GM12878 (cell line): ENCODE measurements at regions not wholly inside any gene's neighbourhood (a gene's known extent, or its start where the extent isn't known, plus 50 kb on each side); places are given as distances from the start of the nearest gene placed in this dataset.

Experiments
- ATAC-seq: fragments of 200-7000 bp; cut with Tn5 transposase; 3 replicates; pipeline ENCODE4 v1.9.1; 2020; ENCODE audit warnings: mild to moderate bottlenecking, moderate library complexity
- BruUV-seq: library from RNA; stranded (reverse); fragments of 400-500 nt; replicated peaks from 2 replicates; lab custom pipeline; 2021; lab: Mats Ljungman, UMichigan
- CTCF ChIA-PET: fragments of 300-600 bp; sonication (Branson Sonifier 250); formaldehyde crosslinking; extraction: SDS; loops from one replicate; lab custom pipeline; 2021; ENCODE audit warnings: inconsistent platforms; lab: Yijun Ruan, JAX
- POLR2A ChIA-PET: fragments of 350-600 bp; formaldehyde crosslinking; extraction: SDS; loops from one replicate; lab custom pipeline; 2021; ENCODE audit warnings: inconsistent platforms; lab: Charles Lee
- RAD21 ChIA-PET: fragments of 300-600 bp; sonication (Branson Sonifier 250); formaldehyde crosslinking; loops from one replicate; lab custom pipeline; 2023; ENCODE audit warnings: antibody characterized with exemption; ENCODE audit not compliant: unreplicated experiment; lab: Charles Lee
- SMC1A ChIA-PET: fragments of 300-600 bp; sonication (Branson Sonifier 250); formaldehyde crosslinking; loops from one replicate; lab custom pipeline; 2023; ENCODE audit not compliant: unreplicated experiment, uncharacterized antibody; lab: Charles Lee
- DNase-seq: peaks from one replicate; pipeline ENCODE4 v3.0.0-alpha.2; 2011; ENCODE audit warnings: low read depth, low spot score
- FAIRE-seq: peaks from 3 replicates; lab custom pipeline; 2011; peaks lifted over from hg19 to GRCh38; lab: Jason Lieb, UNC
- H2AFZ ChIP-seq: 2 replicates; pipeline ENCODE4 v1.6.0; 2011; ENCODE audit warnings: low read depth, low read length, control low read depth; ENCODE audit not compliant: control insufficient read depth
- H3K27ac ChIP-seq: 2 replicates; pipeline ENCODE4 v1.5.1; 2011; ENCODE audit warnings: control low read depth; ENCODE audit not compliant: control insufficient read depth, insufficient read depth
- H3K27me3 ChIP-seq, 2 experiments: replicated peaks in 1 of 2; 2 replicates each; pipeline versions ENCODE4 v1.6.0 to v1.6.1; 2011; ENCODE audit warnings: low read length in 1 of 2; ENCODE audit not compliant: control insufficient read depth in 2 of 2, insufficient read depth in 2 of 2
- H3K36me3 ChIP-seq, 2 experiments: 2 replicates each; pipeline ENCODE4 v1.5.1; 2011; ENCODE audit warnings: low read length in 1 of 2; ENCODE audit not compliant: control insufficient read depth in 2 of 2, insufficient read depth in 2 of 2
- H3K4me1 ChIP-seq: 2 replicates; pipeline ENCODE4 v1.6.1; 2011; ENCODE audit warnings: mild to moderate bottlenecking, low read length, moderate library complexity, mixed read lengths; ENCODE audit not compliant: control insufficient read depth, insufficient read depth
- H3K4me2 ChIP-seq: 2 replicates; pipeline ENCODE4 v1.6.0; 2011; ENCODE audit warnings: control low read depth; ENCODE audit not compliant: control insufficient read depth, insufficient read depth
- H3K4me3 ChIP-seq: fragments of 200-600 bp; sonication (generic); 2 replicates; pipeline ENCODE4 v1.5.1; 2016
- H3K79me2 ChIP-seq: 2 replicates; pipeline ENCODE4 v1.6.0; 2011; ENCODE audit warnings: low read length; ENCODE audit not compliant: control insufficient read depth, insufficient read depth
- H3K9ac ChIP-seq: 2 replicates; pipeline ENCODE4 v1.8.0; 2011; ENCODE audit warnings: low read length, control low read depth, mixed read lengths; ENCODE audit not compliant: control insufficient read depth, insufficient read depth
- H3K9me3 ChIP-seq: replicated peaks from 3 replicates; pipeline ENCODE4 v1.5.1; 2011; ENCODE audit warnings: mild to moderate bottlenecking, low read length; ENCODE audit not compliant: control insufficient read depth, insufficient read depth
- H4K20me1 ChIP-seq: 2 replicates; pipeline ENCODE4 v1.6.0; 2011; ENCODE audit not compliant: control insufficient read depth, insufficient read depth
- BCLAF1 ChIP-seq: fragments of 450-650 bp; IDR thresholded peaks from 2 replicates; pipeline ENCODE4 v1.6.1; 2017; ENCODE audit warnings: antibody characterized with exemption, mild to moderate bottlenecking, moderate library complexity
- CHD1 ChIP-seq: IDR thresholded peaks from 2 replicates; pipeline ENCODE4 v1.6.1; 2012; ENCODE audit warnings: low read depth, low read length, improper control_type of control experiment
- CHD2 ChIP-seq: IDR thresholded peaks from 2 replicates; pipeline ENCODE4 v1.6.1; 2011; ENCODE audit warnings: low read depth, low read length, improper control_type of control experiment, borderline replicate concordance
- DPF2 ChIP-seq: fragments of 450-650 bp; IDR thresholded peaks from 2 replicates; pipeline ENCODE4 v1.6.1; 2017; ENCODE audit warnings: mild to moderate bottlenecking
- ELK1 ChIP-seq: IDR thresholded peaks from 2 replicates; pipeline ENCODE4 v1.6.1; 2012; ENCODE audit warnings: low read depth, low read length, improper control_type of control experiment
- RCOR1 ChIP-seq: conservative IDR thresholded peaks from 2 replicates; pipeline ENCODE4 v1.6.1; 2012; ENCODE audit warnings: low read depth, low read length, improper control_type of control experiment
- SKIL ChIP-seq: fragments of 450-650 bp; IDR thresholded peaks from 2 replicates; pipeline ENCODE4 v1.6.1; 2017; ENCODE audit warnings: mild to moderate bottlenecking, low read depth, inconsistent platforms; ENCODE audit not compliant: poor library complexity, severe bottlenecking
- ZNF24 ChIP-seq: fragments of 450-650 bp; IDR thresholded peaks from 2 replicates; pipeline ENCODE4 v1.6.1; 2017; ENCODE audit warnings: antibody characterized with exemption, mild to moderate bottlenecking
- WGBS: methylation state at CpG from one replicate; pipeline ENCODE4 v1.1.6; 2016; ENCODE audit warnings: low lambda C conversion rate; ENCODE audit not compliant: insufficient replicate concordance, insufficient coverage; ENCODE audit errors: missing lambda C conversion rate; 5-methylcytosine and 5-hydroxymethylcytosine counted together
- in situ Hi-C: fragments of 300-500 bp; cut with MboI; formaldehyde crosslinking; loops from 9 replicates; pipeline ENCODE4 v1.14.3; 2018; ENCODE audit warnings: mixed read lengths
- intact Hi-C: fragments of 100-400 bp; cut with micrococcal nuclease; formaldehyde crosslinking; loops from one replicate; pipeline ENCODE4 v1.14.2; 2022; ENCODE audit not compliant: unreplicated experiment

GRCh38 chr5:16378762-16379161, 86.8 kb downstream of the ZNF622 start:
- 0% methylated on average over 3 of the region's 3 CpGs for WGBS
- H4K20me1 ChIP-seq = no peaks in the 10 kb centered on the region
- no TSS peak for BruUV-seq
- SMC1A ChIA-PET = no interaction called here
- no peak overlapping the region for H2AFZ ChIP-seq
- no peaks in the 10 kb centered on the region for H3K4me1 ChIP-seq
- no peaks in the 10 kb centered on the region for H3K79me2 ChIP-seq
- in situ Hi-C loops (no loop called here), intact Hi-C loops (no loop called here)
- no peak overlapping the region for H3K4me3 ChIP-seq
- DNase-seq (no peak), FAIRE-seq (no peak), ATAC-seq (no peak)
- no peaks in the 10 kb centered on the region for H3K36me3 ChIP-seq
- RAD21 ChIA-PET = no interaction called here
- TF ChIP-seq DPF2 (no peak), ZNF24 (no peak), SKIL (no peak), RCOR1 (no peak), CHD2 (no peak), ELK1 (no peak), BCLAF1 (no peak), CHD1 (no peak)
- H3K27me3 ChIP-seq = no peaks in the 10 kb centered on the region
- no peak overlapping the region for H3K4me2 ChIP-seq
- H3K9ac ChIP-seq = no peak overlapping the region
- no peak overlapping the region for H3K27ac ChIP-seq
- H3K9me3 ChIP-seq = no peaks in the 10 kb centered on the region
- CTCF ChIA-PET = no interaction called here
- POLR2A ChIA-PET = no interaction called here
